ENCODE measurements at regions not wholly inside any gene's neighbourhood (a gene's known extent, or its start where the extent isn't known, plus 50 kb on each side); places are given as distances from the start of the nearest gene placed in this dataset.

DNA sequence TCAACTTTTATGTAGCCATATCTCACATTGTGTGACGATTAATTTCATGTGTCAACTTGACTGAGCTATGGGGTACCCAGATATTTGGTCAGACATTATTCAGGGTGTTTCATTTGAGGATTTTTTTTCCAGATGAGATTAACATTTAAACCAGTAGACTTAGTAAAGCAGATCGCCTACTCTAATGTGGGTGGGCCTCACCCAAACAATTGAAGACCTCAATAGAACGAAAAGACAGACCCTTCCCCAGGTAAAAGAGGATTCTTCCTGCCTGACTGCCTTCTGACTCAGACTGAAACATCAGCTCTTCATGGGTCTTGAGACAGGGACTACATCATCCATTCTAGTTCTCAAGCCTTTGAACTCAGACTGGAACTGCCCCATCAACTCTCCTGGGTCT lies 231.7 kb upstream of the SASH1 start:
- no peak for DNase-seq

GRCh38 chr6:148112851-148113319 lies 229.8 kb upstream of the SASH1 start:
- DNase-seq, result no peak

DNA sequence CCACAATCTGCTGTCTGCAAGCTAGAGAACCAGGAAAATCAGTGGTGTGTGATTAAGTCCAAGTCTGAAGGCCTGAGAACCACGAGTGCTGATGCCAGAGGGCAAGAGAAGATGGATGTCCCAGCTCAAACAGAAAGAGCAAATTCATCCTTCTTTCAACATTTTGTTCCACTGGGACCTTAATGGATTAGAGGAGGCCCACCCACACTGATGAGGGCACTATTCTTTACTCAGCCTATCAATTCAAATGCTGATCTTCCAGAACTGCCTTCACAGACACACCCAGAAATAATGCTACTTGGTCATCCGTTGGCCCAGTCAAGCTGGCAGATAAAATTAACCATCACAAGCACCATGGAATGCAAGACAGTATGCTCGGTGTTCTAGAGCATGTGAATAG lies 226.6 kb upstream of the SASH1 start:
- no peak for DNase-seq

- no peak for DNase-seq
These were observed 224.4 kb upstream of the SASH1 start for GRCh38 chr6:148118244-148118643.

GRCh38 chr6:148128014-148128730 lies 214.5 kb upstream of the SASH1 start:
- no peak for DNase-seq

- no peak for DNase-seq
These were observed 208.0 kb upstream of the SASH1 start for GRCh38 chr6:148134592-148134991.

DNA sequence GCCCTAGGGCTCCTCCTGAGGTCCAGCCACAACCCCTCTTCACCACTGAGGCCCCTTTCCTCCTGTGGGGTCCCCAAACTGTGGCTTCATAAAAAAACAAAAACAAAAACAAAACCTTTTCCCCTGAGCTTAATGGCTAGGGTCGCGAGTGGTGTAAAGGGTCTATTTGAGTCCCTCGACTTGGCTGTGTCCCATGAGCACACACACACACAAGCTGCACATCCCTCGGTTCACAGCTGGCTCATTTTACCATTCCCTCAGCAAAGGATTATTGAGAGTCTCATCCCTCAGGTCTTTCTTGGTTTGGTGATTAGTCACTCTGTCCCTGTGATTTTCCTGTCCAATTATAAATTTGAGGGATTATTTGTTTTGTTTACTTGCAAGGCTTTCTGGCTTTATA lies 206.1 kb upstream of the SASH1 start:
- no peak for DNase-seq

DNA sequence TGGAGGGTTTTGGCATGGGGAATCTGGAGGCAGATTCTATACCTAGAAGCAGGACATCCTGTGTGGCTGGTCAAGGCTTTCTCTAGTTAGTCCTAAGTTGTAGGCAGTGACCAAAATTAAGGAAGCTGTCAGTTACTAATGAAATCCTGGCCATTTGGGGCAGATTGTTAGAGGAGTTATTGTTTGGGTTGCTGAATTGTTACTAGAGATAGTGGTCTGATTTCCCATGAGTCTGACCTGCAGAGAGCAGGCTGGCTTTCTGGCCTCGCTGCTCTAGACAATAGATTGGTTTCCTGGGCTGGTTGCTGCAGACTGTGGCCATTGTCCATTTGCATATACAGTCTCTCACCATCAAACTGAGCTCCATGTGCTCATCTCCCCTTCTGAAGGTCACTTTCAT lies 205.0 kb upstream of the SASH1 start:
- no peak for DNase-seq

- DNase-seq, result no peak
These were observed 204.1 kb upstream of the SASH1 start for GRCh38 chr6:148138573-148138972.

DNA sequence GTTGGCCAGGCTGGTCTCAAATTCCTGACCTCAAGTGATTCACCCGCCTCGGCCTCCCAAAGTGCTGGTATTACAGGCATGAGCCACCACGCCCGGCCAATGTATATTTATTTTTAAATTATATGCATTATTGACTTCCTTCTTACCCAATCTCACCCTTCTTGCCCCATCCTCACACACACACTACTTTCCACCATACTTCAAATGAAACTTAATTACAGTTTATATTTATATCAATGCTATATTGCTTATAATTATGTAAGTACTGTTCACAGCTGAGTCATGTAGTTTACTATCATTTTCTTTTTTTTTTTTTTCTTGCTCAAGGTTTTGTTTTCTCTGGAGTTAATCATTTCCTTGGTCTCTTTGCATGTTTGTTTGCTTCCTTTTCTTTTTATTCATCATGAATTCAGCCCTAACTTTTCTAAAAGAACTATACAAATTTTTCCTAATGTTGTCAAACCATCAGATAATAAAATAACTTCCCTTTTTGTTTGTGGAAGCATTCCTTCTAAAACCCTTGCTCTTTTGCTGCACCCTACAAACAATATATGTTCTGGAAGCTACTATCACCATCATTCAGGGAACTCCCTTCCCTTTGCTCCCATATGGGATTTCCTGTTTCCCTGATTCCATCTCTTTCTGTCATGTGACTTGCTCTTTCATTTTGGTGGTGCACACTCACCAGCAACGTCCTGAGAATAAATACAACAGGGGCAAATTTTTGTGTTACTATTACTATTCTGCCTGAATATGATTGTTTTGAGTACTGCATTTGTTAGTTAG lies 201.7 kb upstream of the SASH1 start:
- no peak for DNase-seq

GRCh38 chr6:148142821-148143220 lies 199.8 kb upstream of the SASH1 start:
- DNase-seq, result no peak

GRCh38 chr6:148143771-148144170 lies 198.9 kb upstream of the SASH1 start:
- DNase-seq, result no peak

DNA sequence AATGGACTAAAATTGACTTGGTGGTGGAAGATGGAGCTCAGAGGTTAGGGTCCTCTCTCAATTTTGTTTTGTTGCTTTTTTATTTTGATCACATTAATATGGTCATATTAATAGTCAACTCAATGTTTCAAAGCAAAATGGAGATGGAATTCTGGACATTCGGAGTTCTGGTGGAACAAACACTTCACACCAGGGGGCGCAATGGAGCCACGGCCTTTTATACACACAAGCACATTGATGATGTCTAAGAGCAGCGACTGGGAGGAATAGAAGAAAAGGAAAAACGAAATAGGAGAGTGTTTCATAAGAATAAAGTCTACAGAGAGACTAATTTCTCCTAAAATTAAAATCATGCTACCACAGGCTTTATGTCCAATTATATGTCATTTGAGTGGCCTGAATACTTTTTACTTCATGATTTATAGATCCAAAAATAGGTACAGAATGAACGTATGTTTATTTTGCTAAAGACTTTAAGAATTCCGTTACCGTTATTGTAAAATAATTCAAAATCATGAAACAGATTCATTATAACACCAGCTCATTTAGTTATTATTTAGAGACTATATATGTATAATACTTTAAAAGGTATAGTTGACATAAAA lies 197.6 kb upstream of the SASH1 start:
- DNase-seq, result peak; percentile 63

DNA sequence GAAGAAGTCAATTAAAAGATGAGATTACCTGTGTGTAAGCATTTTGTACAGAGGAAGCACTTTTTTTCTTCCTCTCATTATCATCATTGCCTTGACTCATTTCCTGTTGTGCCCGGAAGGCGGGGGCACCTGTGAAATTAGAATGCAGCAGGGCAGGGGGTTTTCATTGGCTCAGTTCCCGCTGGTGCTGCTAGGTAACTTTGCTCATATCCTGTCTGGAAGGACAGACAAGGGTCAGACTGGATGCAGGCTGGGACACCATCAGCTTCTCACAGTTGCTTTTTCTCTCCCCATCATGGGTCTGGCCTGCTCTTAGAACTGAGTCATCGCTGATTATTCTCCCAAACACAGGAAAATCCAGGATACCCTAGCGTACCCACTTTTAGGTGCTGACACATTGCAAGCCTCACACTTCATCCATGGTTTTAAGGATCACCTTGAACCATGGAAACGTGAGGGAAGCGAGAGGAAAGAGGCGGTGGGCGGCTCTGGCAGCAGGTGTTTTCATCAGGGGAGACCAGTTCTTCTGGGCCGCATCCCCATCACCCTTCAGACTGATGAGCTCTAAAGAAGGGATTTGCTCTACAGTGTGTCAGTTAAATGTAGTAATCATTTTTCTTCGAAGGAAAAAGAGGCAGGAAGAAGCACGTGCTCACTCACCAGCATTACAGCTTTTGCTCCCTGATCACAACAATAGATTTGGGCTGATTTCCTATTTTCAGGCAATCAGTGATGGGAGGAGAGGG lies 195.7 kb upstream of the SASH1 start:
- DNase-seq, result peak; percentile 53

- DNase-seq, result no peak
These were observed 195.2 kb upstream of the SASH1 start for GRCh38 chr6:148147463-148147830.

DNA sequence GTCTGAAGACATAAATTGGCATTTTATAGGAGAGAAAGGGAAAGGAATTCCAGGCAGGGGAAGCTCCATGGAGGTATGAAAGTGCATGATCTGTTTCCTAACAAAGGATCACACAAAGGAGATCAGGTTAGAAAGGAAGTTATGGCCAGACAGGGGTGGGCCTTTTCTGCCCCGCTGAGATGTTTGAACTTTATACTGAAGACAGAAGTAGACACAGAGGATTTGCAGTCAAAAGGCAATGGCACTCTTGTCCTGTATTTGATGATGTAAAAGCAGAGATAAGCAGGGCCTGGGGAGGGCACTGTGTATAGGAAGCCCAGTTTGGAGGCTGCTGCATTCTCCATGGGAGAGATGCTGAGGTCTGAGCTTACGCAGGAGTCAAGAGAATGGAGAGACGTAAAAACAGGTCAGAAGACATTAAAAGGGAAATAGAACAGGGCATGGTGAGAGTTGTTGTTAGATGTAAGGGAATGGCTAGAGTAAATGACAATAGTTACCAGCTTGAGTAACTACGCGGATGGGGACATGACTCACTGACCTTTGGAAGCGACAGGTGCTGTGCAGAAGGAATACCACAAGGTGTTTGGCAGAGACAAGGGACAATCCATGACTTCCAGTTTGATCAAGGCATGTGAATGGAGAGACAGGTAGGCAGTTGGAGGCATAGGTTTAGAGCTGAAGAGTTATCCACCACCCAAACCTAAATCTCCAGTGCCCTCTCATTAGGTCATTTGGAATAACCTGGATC lies 190.6 kb upstream of the SASH1 start:
- DNase-seq, result no peak

GRCh38 chr6:148154668-148155067 lies 188.0 kb upstream of the SASH1 start:
- DNase-seq, result no peak

DNA sequence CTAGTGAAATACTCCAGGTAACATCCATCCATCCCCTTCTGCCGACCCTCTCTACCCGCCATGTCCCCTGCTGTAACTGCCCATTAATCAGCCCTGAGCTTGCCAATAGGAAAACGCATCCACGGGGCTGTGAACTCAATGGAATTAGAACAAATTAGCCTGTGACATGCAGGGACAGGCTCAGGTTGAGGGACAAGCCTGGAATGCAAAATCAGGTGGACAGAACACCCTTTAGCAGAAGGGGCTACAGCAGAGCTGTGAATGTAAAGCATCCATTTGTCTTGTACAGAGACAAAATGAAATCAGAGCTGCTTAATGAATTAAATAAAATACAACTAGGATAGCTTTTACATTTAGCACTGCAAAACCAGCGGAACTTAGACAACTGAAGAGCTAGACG lies 187.3 kb upstream of the SASH1 start:
- no peak for DNase-seq

GRCh38 chr6:148157841-148158240 lies 184.8 kb upstream of the SASH1 start:
- DNase-seq, result no peak

DNA sequence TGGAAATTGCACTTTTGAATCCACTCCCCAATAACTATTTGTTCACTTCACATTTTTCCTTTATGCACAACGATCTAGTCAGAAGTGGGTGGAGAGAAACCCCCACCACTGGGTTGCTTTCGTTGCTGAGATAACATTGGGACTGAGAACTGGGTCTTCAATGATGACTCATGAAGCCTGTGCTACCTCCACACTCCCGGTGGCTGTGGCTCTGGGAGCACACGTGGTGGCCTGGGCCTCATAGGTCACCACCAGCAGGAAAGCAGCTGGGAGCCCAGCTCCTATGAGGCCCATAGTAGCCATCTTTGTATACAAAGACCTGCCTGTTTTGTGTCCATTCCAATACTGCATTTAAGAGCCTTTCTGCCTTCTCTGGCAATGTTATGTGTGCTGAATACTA lies 178.0 kb upstream of the SASH1 start:
- no peak for DNase-seq

GRCh38 chr6:148166339-148166968 lies 176.2 kb upstream of the SASH1 start:
- peak; percentile 36 for DNase-seq

- no peak for DNase-seq
These were observed 172.9 kb upstream of the SASH1 start for GRCh38 chr6:148169706-148170105.

Measured in activated CD4-positive, alpha-beta T cell treated with anti-CD3 and anti-CD28 coated beads, Interleukin-2, amount 50 U/mL, for 16 hours (primary cell).